Right kidney (tissue), 1 donor: ENCODE measurements at regions not wholly inside any gene's neighbourhood (a gene's known extent, or its start where the extent isn't known, plus 50 kb on each side); places are given as distances from the start of the nearest gene placed in this dataset.
"Not testable (repeated sequence)": the region's sequence is repeated elsewhere in the genome, so short reads cannot be mapped to it uniquely, and the experiment has no call there.

Source experiments
- DNase-seq: peaks from one replicate; pipeline ENCODE4 v3.0.0-alpha.2; 2016

DNA sequence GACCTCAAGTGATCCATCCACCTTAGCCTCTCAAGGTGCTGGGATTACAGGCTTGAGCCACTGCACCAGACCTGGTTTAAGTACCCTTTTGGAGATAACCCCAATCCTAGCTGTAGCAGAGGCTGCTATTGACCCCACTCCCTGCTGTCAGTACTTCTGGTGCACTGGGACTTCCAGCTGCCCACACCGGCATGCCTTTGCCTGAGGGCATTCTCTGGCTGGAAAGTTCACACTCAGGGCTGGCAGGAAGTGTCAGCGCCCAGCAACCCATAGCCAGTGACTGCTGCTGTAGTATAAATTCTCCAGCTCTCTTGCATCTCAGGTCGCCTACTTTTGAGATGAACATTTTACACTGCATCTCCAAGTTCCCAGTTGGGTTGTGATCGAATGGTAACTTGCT lies 75.3 kb downstream of the UTRN start:
- no peak for DNase-seq

DNA sequence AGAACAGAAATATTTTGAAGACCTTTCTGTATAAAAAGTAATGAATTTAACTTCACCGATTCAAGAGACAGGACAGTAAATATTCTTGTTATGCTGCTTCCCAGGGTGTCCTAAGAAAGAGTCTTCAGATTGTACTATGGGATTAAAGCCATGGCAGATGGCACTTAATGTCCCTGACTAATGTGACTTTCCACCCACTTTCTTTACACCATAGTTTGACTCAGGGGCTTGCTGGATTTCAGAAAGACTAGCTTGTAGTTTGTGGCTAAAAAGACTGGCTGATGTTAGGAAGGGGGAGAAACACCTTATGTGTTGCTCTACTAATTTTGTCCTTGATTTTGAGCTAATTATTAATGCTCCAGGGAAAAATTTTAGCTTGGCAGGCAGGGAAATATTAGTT lies 75.9 kb downstream of the UTRN start:
- no peak for DNase-seq

DNA sequence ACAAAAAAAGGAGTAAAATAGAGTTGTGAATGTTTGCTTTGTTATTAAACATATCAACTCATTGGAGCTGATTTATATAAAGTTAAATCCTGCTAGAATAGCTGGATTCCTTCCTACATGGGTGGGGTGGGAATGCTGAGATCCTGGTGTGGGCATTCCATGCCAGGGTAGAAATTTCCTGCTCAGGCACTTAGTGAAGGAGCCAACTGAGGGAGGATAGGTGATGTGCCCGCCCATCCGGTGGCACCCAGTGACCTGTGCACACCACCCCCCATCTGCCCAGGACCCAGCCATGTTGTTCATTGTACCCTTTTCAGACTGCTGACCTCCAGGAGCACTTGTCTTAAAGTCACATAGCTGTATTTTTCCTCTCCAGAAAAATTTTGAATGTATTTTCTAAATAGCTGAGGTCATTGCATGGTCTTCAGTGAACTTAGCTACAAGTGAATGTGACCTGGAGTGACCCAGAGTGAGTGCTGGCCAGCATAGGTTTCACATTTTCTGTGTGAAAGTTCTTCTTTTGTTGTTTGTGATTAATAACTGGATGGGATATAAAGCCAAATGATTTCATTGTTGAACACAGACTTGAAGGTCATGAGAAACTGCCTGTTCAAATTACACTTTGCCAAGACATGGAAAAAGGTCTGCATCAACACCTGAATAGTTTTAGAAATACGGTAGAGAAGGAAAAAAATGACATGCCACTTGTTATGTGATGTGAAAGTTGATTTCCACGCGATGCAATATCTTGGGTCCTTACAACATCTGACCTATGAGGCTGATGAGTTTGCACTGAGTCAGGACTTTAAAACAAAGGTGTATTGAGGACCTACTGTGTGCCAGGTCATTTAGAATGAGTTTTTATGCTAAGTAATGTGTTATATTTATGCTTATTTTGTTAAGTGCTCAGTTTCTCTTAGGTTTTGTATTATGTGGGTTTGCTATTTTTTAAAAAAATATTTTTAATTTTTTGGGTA lies 77.2 kb downstream of the UTRN start:
- DNase-seq = no peak

DNA sequence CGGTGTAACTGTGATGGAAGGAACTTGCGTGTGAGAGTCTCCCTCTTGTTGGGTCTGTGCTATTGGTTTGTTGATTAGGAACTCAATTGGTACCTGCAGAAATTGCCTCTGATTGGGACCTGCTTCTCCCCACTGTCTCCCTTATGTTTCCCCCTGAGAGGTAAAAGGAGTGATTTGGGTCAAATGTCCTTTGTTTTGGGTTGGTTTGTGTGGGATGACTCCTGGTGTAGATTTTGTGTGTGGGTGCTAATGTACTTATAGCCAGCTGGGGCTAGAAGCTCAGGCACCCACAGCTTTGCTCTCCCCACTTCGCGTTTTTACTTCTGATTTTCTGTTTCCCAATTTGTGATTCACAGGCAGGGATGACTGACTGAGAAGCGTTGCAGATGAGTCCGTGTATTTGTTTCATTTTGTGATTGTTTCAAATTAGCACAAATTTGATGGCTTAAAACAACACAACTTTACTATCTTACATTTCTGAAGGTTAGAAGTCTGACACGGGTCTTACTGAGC lies 79.1 kb downstream of the UTRN start:
- DNase-seq = no peak

DNA sequence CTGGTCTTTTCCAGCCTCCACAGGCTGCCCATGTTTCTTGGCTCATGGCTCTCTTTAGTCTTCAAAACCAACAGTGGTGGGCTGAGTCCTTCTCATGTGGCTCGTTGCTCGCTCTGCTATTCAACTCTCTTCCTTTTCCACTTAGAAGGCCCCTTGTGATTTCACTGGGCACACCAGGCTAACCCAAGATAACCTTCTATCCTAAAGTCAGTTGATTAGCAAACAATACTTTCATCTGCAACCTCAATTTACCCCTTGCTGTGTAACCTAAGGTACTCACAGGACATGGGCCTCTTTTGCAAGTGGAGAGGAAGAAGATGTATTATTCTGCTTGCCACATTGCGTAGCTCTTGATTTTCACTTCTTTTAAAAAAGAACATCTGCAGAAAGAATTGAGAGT lies 79.6 kb downstream of the UTRN start:
- DNase-seq = no peak

DNA sequence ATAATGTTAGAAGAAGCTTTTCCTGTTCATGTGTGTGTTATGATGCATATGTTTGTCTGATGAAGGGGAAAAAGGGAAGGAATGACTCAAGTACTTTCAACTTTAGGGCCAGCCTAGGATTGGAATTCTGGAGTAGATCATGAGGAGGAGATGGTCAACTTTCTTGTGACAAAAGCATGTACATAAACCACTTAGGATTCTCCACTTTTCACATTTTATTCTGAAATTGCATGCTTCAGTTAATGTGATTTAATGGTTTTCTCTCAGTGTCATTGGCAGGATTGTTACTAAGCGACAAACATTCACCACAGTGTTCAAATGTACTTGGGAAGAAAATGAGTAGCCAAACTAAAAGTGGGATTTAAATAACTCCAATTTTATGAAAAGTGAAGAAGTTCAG lies 80.1 kb downstream of the UTRN start:
- DNase-seq = no peak

DNA sequence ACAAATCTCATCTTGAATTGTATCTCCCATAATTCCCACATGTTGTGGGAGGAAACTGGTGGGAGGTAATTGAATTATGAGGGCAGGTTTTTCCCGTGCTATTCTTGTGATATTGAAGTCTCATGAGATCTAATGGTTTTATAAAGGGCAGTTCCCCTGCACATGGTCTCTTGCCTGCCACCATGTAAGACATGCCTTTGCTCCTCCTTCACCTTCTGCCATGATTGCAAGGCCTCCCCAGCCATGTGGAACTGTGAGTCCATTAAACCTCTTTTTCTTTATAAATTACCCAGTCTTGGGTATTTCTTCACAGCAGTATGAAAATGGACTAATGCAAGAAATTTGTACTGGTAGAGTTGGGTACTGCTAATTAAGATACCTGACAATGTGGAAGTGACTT lies 84.6 kb downstream of the UTRN start:
- DNase-seq = not testable (repeated sequence)

DNA sequence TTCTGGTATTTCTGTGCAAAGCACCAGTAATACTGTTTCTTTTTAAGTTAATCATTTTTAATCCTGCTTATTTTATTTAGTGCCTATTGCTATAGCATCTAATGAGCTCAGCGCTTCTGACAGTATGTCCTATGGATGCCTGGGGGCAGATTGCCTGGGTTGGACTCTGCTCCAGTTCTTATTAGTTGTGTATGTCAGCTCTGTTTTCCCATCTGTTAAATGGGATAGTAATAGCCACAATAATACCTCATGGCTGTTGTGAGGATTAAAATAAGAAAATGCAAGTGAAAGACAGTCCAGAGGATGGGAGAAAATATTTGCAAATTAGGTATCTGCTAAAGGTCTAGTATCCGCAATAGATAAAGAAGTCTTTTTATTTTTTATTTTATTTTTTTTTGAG lies 87.0 kb downstream of the UTRN start:
- no peak for DNase-seq

DNA sequence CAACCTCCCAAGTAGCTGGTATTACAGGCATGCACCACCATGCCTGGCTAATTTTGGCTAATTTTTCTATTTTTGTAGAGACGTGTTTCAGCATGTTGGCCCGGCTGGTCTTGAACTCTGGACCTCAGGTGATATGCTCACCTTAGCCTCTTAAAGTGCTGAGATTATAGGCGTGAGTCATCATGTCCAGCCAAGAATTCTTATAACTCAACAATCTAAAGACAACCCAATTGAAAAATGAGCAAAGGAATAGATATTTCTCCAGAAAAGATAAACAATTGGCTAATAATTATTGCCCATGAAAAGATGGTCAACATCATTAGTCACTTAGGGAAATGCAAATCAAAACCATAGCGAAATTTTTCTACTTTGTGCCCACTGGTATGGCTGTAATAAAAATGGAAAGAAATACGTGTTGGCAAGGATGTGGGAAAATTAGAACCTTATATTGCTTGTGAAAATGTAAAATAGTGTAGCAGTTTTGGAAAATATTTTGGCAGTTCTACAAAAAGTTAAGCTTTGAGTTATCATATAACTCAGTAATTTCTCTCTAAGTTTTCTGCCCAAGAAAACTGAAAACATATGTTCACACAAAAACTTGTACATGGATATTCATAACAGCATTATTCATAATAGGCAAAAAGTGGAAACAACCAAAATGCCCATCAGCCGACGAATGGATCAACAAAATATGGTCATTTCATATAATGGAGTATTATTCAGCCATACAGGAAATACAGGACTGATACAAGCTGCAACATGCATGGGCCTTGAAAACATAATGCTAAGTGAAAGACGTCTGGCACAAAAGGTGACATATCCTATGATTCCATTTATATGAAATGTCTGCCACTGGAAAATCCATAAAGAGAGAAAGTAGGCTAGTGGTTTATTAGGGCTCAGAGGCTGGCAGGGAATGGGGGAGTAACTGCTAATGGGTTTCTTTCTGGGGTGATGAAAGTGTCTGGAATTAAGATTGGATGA lies 87.8 kb downstream of the UTRN start:
- no peak for DNase-seq

DNA sequence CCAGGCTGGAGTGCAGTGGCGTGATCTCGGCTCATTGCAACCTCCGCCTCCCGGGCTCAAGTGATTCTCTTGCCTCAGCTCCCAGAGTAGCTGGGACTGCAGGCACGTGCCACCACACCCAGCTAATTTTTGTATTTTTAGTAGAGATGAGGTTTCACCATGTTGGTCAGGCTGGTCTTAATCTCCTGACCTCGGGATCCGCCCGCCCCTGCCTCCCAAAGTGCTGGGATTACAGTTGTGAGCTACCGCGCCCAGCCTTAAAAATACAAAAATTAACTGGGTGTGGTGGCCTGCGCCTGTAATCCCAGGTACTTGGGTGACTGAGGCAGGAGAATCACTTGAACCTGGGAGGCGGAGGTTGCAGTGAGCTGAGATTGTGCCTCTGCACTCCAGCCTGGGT lies 89.4 kb downstream of the UTRN start:
- not testable (repeated sequence) for DNase-seq

DNA sequence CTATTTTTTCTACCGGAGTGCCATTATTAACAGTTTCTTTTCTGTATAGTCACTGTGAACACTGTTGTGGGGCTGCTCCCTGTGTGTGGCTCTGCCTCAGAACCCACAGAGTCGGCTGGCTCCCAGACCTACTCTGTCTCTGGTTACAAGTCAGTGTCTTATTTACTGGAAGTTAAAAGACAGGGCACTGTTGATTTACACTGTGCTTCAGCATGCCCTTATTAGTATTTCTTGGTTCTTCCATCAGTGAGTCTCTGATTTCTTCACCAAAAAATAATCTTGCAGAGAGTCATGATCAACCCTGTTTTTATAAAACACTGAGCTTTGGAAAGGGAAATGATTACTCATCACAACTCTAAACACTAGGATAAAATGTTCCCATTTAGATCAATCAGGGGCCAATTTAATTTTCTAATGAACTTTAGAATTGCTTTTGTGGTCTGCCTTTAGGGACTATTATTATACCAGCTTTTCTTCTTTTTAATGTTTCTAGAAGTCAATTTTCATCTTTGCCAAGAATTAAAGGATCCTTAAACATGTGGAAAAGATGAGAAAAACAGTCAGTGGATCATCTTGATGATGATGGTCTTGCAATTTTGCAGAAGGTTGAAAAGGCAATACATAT lies 92.6 kb downstream of the UTRN start:
- DNase-seq = no peak

DNA sequence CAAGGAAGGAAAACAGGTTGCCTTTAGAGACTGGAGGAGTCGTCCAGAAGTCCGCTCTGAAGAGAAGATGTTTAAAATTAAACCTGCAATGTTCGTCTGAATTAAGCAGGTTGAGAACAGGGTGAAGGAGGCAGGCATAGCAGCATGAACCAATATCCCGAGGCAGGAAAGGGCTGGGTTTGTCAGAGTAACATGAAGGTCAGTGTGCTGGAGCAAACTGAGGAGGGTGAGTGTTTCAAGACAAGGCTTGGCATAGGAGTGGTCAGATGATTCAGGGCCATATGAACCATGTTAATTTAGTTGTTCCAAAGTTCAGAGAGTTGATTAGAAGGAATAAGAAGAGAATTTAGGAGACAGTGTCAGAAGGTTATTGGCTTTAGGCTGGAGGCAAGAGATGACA lies 93.3 kb downstream of the UTRN start:
- no peak for DNase-seq

DNA sequence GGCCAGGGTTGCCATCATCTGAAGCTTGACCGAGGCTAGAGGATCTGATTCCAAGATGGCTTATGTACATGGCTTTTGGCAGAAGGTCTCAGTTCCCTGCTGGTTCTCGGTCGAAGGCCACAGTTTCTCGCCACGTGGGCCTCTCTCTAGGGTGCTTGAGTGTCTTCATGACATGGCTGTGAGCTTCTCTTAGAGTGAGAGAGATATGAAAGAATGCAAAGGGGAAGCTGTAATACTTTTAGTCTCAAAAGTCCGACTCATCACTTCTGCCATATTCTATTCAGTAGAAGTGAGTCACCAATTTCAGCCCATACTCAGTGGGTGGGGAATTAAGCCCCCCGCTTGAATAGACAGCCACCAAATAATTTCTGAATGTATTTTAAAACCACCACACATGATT lies 94.2 kb downstream of the UTRN start:
- DNase-seq = no peak

DNA sequence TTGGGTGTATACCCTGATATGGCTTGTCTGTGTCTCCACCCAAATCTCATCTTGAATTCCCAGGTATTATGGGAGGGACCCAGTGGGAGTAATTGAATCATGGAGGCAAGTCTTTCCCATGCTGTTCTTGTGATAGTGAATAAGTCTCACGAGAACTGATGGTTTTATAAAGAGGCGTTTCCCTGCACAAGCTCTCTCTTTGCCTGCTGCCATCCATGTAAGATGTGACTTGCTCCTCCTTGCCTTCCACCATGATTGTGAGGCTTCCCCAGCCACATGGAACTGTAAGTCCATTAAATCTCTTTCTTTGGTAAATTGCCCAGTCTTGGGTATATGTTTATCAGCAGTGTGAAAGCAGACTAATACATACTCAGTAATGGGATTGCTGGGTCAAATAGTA lies 96.4 kb downstream of the UTRN start:
- not testable (repeated sequence) for DNase-seq

DNA sequence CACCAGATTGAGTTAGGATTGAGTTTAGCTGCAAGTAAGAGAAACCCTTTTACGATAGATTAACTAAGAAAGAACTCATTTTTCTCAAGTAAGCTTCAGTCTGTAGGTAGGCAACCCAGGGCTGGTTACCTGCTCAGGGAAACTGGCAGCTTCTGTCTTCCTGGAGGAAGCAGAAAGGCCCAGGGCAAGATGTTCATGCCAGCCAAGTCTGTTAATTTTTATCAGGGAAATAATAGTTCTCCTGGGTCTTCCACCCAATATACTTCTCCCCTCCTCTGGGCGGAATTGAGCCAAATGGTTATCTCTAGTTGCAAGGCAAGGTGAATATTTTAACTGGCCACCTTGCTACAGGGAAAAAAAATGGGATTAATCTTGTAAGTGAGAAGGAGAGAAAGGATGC lies 98.2 kb downstream of the UTRN start:
- no peak for DNase-seq

DNA sequence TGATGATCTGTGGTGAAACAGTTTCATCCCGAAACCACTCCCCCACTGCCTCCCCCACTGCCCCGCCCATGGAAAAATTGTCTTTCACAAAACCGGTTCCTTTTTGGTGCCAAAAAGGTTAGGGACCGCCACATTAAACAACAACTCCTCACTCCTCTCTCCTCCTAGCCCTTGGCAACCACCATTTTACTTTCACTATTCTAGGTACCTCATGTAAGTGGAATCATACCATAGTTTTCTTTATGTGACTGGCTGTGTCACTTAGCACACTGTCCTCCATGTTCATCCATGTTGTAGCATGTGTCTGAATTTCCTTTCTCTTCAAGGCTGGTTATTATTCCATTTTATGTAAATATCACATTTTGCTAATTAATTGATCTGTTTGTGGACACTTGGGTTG lies 99.3 kb downstream of the UTRN start:
- DNase-seq = no peak

DNA sequence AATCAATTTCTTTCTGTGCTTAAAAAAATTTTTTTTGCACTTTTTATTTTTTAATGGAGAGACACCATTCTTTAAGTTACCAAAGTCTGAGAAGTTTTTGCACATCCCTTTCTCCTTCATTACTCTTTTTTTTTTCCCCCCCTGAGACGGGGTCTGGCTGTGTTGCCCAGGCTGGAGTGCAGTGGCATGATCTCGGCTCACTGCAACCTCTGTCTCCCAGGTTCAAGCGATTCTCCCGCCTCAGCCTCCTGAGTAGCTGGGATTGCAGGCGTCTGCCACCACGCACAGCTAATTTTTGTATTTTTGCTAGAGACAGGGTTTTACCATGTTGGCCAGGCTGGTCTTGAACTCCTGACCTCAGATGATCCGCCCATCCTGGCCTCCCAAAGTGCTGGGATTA lies 104.3 kb downstream of the UTRN start:
- not testable (repeated sequence) for DNase-seq

DNA sequence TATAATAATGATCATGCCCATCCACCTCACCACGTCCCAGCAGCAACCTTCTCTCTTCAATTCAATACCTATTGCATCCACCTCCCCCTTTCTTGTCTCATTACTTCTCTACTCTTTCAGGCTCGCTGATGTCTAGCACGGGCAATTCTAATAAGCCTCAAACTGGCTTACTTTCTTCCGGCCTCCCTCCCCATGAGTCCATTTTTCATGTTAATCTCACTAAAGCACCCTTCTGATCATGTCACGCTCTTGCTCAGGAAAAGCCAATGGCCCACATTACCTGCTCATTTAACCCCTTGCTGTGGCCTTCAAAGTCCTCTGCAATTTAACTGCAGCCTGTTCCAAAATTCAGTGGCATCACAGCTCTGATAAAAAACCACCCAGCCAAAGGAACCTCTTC lies 105.1 kb downstream of the UTRN start:
- DNase-seq = no peak

DNA sequence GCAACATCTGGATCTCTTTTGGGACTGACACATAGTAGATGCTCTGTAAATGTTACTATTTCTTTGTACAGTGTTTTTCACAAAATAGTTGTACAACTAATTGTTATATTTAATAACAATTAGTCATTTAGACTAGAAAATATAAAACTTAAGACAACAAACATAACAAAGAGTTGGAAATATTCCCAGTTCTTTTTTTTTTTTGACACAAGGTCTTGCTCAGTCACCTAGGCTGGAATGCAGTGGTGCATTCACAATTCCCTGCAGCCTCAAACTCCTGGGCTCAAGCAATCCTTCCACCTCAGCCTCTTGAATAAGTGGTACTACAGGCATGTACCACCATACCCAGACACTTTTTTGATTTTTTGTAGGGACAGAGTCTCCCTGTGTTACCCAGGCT lies 105.8 kb downstream of the UTRN start:
- DNase-seq = no peak

DNA sequence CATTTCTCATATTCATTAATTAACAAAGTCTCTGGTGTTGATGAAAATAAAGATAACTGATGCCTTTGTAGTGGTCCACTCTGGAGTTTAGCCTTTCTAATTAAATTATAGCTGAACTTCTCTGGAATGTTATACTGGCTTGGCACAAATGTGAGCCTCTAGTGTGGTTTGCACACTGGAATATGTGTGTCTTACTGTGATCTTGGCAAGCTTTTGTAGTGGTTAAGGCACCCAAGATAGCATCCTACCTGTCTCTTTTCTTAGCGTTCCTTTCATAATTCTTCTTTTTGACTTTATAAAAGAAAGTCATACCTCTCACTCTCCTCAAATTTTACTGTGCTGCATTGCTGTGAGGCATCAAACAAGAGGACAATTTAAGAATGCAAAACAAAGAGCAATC lies 107.4 kb downstream of the UTRN start:
- DNase-seq = no peak

DNA sequence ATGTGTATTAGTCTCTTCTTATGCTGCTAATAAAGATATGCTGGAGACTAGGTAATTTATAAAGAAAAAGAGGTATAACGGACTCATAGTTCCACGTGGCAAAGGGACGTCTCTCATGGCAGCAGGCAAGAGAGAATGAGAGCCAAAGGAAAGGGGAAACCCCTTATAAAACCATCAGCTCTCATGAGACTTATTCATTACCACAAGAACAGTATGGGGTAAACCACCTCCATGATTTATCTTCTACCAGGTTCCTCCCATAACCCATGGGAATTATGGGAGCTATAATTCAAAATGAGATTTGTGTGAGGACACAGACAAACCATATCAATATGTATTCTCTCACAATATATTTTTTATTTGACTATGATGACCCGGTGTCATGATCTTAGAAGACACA lies 109.1 kb downstream of the UTRN start:
- DNase-seq = no peak

DNA sequence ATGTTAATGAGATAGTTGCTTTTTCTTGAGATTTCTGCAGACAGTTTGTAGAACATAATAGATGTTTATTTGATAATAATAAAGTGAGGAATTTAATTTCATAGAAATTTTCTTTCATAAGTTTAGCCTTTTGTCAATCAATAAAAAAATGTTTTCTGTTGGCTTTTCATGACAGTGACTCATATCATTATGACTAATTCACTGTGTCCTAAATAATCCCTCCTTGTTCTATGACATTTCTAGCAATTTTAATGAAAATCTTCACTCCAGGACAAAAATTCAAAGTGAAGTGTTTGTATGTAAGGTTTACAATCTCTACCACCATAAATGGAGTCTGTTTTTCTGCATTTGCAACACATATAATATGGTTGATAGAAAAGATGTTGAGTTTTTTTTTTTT lies 109.9 kb downstream of the UTRN start:
- no peak for DNase-seq

DNA sequence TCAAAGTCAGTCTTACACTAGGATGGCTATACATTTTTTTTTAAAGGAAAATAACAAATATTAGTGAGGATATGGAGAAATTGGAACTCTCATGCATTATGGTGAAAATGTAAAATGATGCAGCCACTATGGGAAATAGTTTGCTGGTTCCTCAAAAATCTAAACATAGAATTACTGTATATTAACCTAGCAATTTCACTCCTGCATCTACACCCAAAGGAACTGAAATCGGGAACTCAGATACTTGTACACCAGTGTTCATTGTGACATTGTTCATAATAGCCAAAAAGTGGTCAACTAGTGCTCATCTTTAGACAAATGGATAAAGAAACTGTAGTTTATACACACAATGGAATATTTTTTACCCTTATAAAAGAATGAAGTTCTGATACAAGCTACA lies 110.7 kb downstream of the UTRN start:
- no peak for DNase-seq
